Muscle layer of duodenum (tissue), 2 donors: ENCODE measurements at regions not wholly inside any gene's neighbourhood (a gene's known extent, or its start where the extent isn't known, plus 50 kb on each side); places are given as distances from the start of the nearest gene placed in this dataset.

Experiments used
- H3K27ac ChIP-seq: one replicate; pipeline ENCODE4 v1.7.0; 2013; ENCODE audit warnings: mild to moderate bottlenecking, low read length
- H3K27me3 ChIP-seq: one replicate; pipeline ENCODE4 v1.7.0; 2013; ENCODE audit warnings: low read depth, mild to moderate bottlenecking, control low read depth, low read length
- H3K36me3 ChIP-seq, 2 donors: one replicate each; pipeline ENCODE4 v1.7.0; 2013; ENCODE audit warnings: low read length in 2 of 2, control low read depth in 1 of 2, mild to moderate bottlenecking in 1 of 2; ENCODE audit not compliant: insufficient read depth in 2 of 2, control insufficient read depth in 1 of 2
- H3K4me1 ChIP-seq, 2 donors: one replicate each; pipeline ENCODE4 v1.7.0; 2013; ENCODE audit warnings: low read length in 2 of 2, mild to moderate bottlenecking in 2 of 2, control low read depth in 1 of 2, moderate library complexity in 1 of 2; ENCODE audit not compliant: insufficient read depth in 2 of 2, control insufficient read depth in 1 of 2
- H3K4me3 ChIP-seq, 2 donors: one replicate each; pipeline ENCODE4 v1.7.0; 2013; ENCODE audit warnings: low read length in 2 of 2, low read depth in 1 of 2, mild to moderate bottlenecking in 1 of 2
- H3K9me3 ChIP-seq, 2 donors: one replicate each; pipeline ENCODE4 v1.7.0; 2013; ENCODE audit warnings: low read length in 2 of 2, control low read depth in 1 of 2, mild to moderate bottlenecking in 1 of 2; ENCODE audit not compliant: control insufficient read depth in 1 of 2
- donor health status: healthy.

GRCh38 chr17:73901249-73901648, 257.0 kb upstream of the SDK2 start:
- H3K4me1 ChIP-seq, result peaks cover 0 to 13% of the 10 kb centered on the region in 2 donors
- H3K27me3 ChIP-seq, result peaks cover 13% of the 10 kb centered on the region
- no peak overlapping the region for H3K27ac ChIP-seq
- no peaks in the 10 kb centered on the region for H3K9me3 ChIP-seq
- H3K4me3 ChIP-seq, result peak overlapping the region; percentile 49 to 52
- H3K36me3 ChIP-seq, result no peaks in the 10 kb centered on the region

- Histone ChIP-seq H3K27me3 (peaks cover 13% of the 10 kb centered on the region), H3K4me3 (peak overlapping the region; percentile 49 to 52)
These were observed 257.6 kb upstream of the SDK2 start for GRCh38 chr17:73901661-73902415.

GRCh38 chr17:73902416-73903181, 258.4 kb upstream of the SDK2 start:
- H3K4me3 ChIP-seq, result peak overlapping the region; percentile 49 to 52
- peaks cover 0 to 13% of the 10 kb centered on the region in 2 donors for H3K4me1 ChIP-seq
- no peaks in the 10 kb centered on the region for H3K9me3 ChIP-seq
- no peaks in the 10 kb centered on the region for H3K36me3 ChIP-seq
- peaks cover 13% of the 10 kb centered on the region for H3K27me3 ChIP-seq
- H3K27ac ChIP-seq, result no peak overlapping the region

More at GRCh38 chr17:73901661-73902415, 257.6 kb upstream of the SDK2 start:
- Histone ChIP-seq H3K27ac (no peak overlapping the region), H3K4me1 (peaks cover 0 to 13% of the 10 kb centered on the region in 2 donors), H3K36me3 (no peaks in the 10 kb centered on the region), H3K9me3 (no peaks in the 10 kb centered on the region)

GRCh38 chr17:73906896-73907870, 262.9 kb upstream of the SDK2 start:
- H3K4me3 ChIP-seq, result no peak overlapping the region
- peaks cover 0 to 6% of the 10 kb centered on the region in 2 donors for H3K4me1 ChIP-seq
- H3K9me3 ChIP-seq, result no peaks in the 10 kb centered on the region
- H3K27ac ChIP-seq, result no peak overlapping the region
- no peaks in the 10 kb centered on the region for H3K27me3 ChIP-seq
- no peaks in the 10 kb centered on the region for H3K36me3 ChIP-seq

- Histone ChIP-seq H3K4me1 (no peaks in the 10 kb centered on the region), H3K27me3 (no peaks in the 10 kb centered on the region), H3K4me3 (no peak overlapping the region), H3K9me3 (no peaks in the 10 kb centered on the region), H3K36me3 (no peaks in the 10 kb centered on the region), H3K27ac (no peak overlapping the region)
These were observed 264.9 kb upstream of the SDK2 start for GRCh38 chr17:73909186-73909585.

GRCh38 chr17:73910206-73910605, 266.0 kb upstream of the SDK2 start:
- Histone ChIP-seq H3K4me3 (no peak overlapping the region), H3K4me1 (no peaks in the 10 kb centered on the region), H3K9me3 (peaks cover 0 to 6% of the 10 kb centered on the region in 2 donors), H3K27me3 (no peaks in the 10 kb centered on the region), H3K27ac (no peak overlapping the region), H3K36me3 (no peaks in the 10 kb centered on the region)

GRCh38 chr17:73910821-73911515, 266.7 kb upstream of the SDK2 start:
- no peak overlapping the region for H3K4me3 ChIP-seq
- H3K27me3 ChIP-seq, result no peaks in the 10 kb centered on the region
- no peaks in the 10 kb centered on the region for H3K36me3 ChIP-seq
- H3K4me1 ChIP-seq, result no peaks in the 10 kb centered on the region
- H3K27ac ChIP-seq, result no peak overlapping the region
- H3K9me3 ChIP-seq, result peaks cover 0 to 6% of the 10 kb centered on the region in 2 donors

GRCh38 chr17:73911726-73912372, 267.6 kb upstream of the SDK2 start:
- Histone ChIP-seq H3K4me1 (no peaks in the 10 kb centered on the region), H3K27ac (no peak overlapping the region), H3K36me3 (no peaks in the 10 kb centered on the region), H3K27me3 (no peaks in the 10 kb centered on the region), H3K9me3 (peaks cover 0 to 6% of the 10 kb centered on the region in 2 donors), H3K4me3 (no peak overlapping the region)

- Histone ChIP-seq H3K27me3 (no peaks in the 10 kb centered on the region), H3K27ac (no peak overlapping the region), H3K4me1 (no peaks in the 10 kb centered on the region), H3K36me3 (no peaks in the 10 kb centered on the region), H3K4me3 (no peak overlapping the region), H3K9me3 (peaks cover 0 to 6% of the 10 kb centered on the region in 2 donors)
These were observed 268.1 kb upstream of the SDK2 start for GRCh38 chr17:73912373-73912746.

- H3K27me3 ChIP-seq, result no peaks in the 10 kb centered on the region
- peaks cover 0 to 6% of the 10 kb centered on the region in 2 donors for H3K9me3 ChIP-seq
- H3K36me3 ChIP-seq, result no peaks in the 10 kb centered on the region
- H3K4me1 ChIP-seq, result no peaks in the 10 kb centered on the region
- H3K4me3 ChIP-seq, result no peak overlapping the region
- no peak overlapping the region for H3K27ac ChIP-seq
These were observed 270.5 kb upstream of the SDK2 start for GRCh38 chr17:73914536-73915274.
